SK-N-SH treated with all-trans-retinoic acid at 6 μM for 48 hours (cell line): ENCODE measurements at regions not wholly inside any gene's neighbourhood (a gene's known extent, or its start where the extent isn't known, plus 50 kb on each side); places are given as distances from the start of the nearest gene placed in this dataset.
"Not testable (repeated sequence)": the region's sequence is repeated elsewhere in the genome, so short reads cannot be mapped to it uniquely, and the experiment has no call there.

ENCODE experiments used
- BACH2 ChIP-seq: fragments of 250-450 bp; sonication (Bioruptor Pico); IDR thresholded peaks from 2 replicates; pipeline ENCODE4 v1.9.0; 2021; ENCODE audit warnings: mild to moderate bottlenecking, borderline replicate concordance
- CSDC2 ChIP-seq: fragments of 250-450 bp; sonication (Bioruptor Pico); IDR thresholded peaks from 2 replicates; pipeline ENCODE4 v1.5.0; 2020; ENCODE audit warnings: mild to moderate bottlenecking, moderate library complexity
- OSR1 ChIP-seq: fragments of 250-450 bp; sonication (Bioruptor Pico); IDR thresholded peaks from 2 replicates; pipeline ENCODE4 v1.8.0; 2022; ENCODE audit warnings: moderate library complexity, mild to moderate bottlenecking, inconsistent platforms
- TCF4 ChIP-seq: fragments of 250-450 bp; sonication (Bioruptor Pico); IDR thresholded peaks from 2 replicates; pipeline ENCODE4 v1.8.0; 2021; ENCODE audit warnings: mild to moderate bottlenecking, moderate library complexity, borderline replicate concordance
- ZFP3 ChIP-seq: fragments of 250-450 bp; sonication (Bioruptor Pico); IDR thresholded peaks from 2 replicates; pipeline ENCODE4 v1.5.0; 2020; ENCODE audit warnings: mild to moderate bottlenecking, moderate library complexity
- ZFP30 ChIP-seq: fragments of 450-650 bp; formaldehyde crosslinking; IDR thresholded peaks from 2 replicates; pipeline ENCODE4 v1.5.0; 2022; ENCODE audit warnings: mild to moderate bottlenecking, moderate library complexity
- TF ChIP-seq, protein P1 (sequence below): fragments of 250-450 bp; sonication (Bioruptor Pico); IDR thresholded peaks from 2 replicates; pipeline ENCODE4 v1.8.0; 2020; ENCODE audit warnings: mild to moderate bottlenecking, moderate library complexity, borderline replicate concordance
- TF ChIP-seq, protein P2 (sequence below): fragments of 250-450 bp; sonication (Bioruptor Pico); IDR thresholded peaks from 2 replicates; pipeline ENCODE4 v1.5.0; 2020; ENCODE audit warnings: mild to moderate bottlenecking, moderate library complexity

DNA sequence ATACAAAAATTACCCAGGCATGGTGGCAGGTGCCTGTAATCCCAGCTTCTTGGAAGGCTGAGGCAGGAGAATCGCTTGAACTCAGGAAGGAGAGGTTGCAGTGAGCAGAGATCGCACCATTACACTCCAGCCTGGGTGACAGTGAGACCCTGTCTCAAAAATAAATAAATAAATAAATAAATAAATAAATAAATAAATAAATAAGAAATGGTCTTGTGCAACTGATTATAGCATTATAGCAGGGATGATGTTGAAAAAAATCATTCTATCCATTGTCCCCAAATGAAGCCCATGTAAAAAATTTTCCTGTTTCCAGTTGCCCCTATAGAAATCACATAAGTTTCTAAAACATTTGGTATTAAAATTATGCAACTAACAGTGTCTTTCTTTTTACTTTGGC is 100.5 kb downstream of the CMC2 start:
- TF ChIP-seq CSDC2 (CRISPR knock-in tag); ZFP3; OSR1 (CRISPR knock-in tag); TCF4 (CRISPR knock-in tag); ZFP30 (CRISPR knock-in tag); BACH2: not testable (repeated sequence)
- TF ChIP-seq, protein P1, sequence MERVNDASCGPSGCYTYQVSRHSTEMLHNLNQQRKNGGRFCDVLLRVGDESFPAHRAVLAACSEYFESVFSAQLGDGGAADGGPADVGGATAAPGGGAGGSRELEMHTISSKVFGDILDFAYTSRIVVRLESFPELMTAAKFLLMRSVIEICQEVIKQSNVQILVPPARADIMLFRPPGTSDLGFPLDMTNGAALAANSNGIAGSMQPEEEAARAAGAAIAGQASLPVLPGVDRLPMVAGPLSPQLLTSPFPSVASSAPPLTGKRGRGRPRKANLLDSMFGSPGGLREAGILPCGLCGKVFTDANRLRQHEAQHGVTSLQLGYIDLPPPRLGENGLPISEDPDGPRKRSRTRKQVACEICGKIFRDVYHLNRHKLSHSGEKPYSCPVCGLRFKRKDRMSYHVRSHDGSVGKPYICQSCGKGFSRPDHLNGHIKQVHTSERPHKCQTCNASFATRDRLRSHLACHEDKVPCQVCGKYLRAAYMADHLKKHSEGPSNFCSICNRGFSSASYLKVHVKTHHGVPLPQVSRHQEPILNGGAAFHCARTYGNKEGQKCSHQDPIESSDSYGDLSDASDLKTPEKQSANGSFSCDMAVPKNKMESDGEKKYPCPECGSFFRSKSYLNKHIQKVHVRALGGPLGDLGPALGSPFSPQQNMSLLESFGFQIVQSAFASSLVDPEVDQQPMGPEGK (CRISPR knock-in tag), result not testable (repeated sequence)
- TF ChIP-seq, protein P2, sequence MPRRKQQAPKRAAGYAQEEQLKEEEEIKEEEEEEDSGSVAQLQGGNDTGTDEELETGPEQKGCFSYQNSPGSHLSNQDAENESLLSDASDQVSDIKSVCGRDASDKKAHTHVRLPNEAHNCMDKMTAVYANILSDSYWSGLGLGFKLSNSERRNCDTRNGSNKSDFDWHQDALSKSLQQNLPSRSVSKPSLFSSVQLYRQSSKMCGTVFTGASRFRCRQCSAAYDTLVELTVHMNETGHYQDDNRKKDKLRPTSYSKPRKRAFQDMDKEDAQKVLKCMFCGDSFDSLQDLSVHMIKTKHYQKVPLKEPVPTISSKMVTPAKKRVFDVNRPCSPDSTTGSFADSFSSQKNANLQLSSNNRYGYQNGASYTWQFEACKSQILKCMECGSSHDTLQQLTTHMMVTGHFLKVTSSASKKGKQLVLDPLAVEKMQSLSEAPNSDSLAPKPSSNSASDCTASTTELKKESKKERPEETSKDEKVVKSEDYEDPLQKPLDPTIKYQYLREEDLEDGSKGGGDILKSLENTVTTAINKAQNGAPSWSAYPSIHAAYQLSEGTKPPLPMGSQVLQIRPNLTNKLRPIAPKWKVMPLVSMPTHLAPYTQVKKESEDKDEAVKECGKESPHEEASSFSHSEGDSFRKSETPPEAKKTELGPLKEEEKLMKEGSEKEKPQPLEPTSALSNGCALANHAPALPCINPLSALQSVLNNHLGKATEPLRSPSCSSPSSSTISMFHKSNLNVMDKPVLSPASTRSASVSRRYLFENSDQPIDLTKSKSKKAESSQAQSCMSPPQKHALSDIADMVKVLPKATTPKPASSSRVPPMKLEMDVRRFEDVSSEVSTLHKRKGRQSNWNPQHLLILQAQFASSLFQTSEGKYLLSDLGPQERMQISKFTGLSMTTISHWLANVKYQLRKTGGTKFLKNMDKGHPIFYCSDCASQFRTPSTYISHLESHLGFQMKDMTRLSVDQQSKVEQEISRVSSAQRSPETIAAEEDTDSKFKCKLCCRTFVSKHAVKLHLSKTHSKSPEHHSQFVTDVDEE (CRISPR knock-in tag), result not testable (repeated sequence)
